ENCODE measurements at regions not wholly inside any gene's neighbourhood (a gene's known extent, or its start where the extent isn't known, plus 50 kb on each side); places are given as distances from the start of the nearest gene placed in this dataset.

- Histone ChIP-seq H3K9me3 (replicated peaks; ENCODE audit: control insufficient read depth, insufficient read depth, low read length) (peaks cover 3% of the 10 kb centered on the region), H2AFZ (ENCODE audit: low read depth, low read length) (no peak overlapping the region), H3K79me2 (ENCODE audit: control insufficient read depth, insufficient read depth, low read length) (no peaks in the 10 kb centered on the region), H3K9me1 (replicated peaks; ENCODE audit: control insufficient read depth, extremely low read depth, insufficient read depth, low read length) (no peaks in the 10 kb centered on the region), H3K4me2 (ENCODE audit: insufficient read depth, low read length) (no peak overlapping the region), H3K4me3 (replicated peaks in 1 of 3; ENCODE audit: insufficient read depth in 1 of 3, low read depth in 1 of 3, low read length in 3 of 3) (no peak overlapping the region), H3K27me3 (ENCODE audit: control insufficient read depth in 2 of 2, insufficient read depth in 2 of 2, low read length in 2 of 2) (no peaks in the 10 kb centered on the region), H3K4me1 (ENCODE audit: control insufficient read depth, extremely low read depth, insufficient read depth, low read length) (no peaks in the 10 kb centered on the region), H3K9ac (replicated peaks; ENCODE audit: extremely low read depth, insufficient read depth, low read length) (no peak overlapping the region), H3K36me3 (ENCODE audit: control insufficient read depth in 2 of 2, extremely low read depth in 1 of 2, insufficient read depth in 2 of 2, low read length in 2 of 2) (no peaks in the 10 kb centered on the region), H3K27ac (ENCODE audit: insufficient read depth, low read depth, low read length) (no peak overlapping the region), H4K20me1 (replicated peaks; ENCODE audit: control insufficient read depth, extremely low read depth, insufficient read depth, low read length) (no peaks in the 10 kb centered on the region)
- TF ChIP-seq JUN (IDR thresholded peaks at IDR 0.05; ENCODE audit: borderline replicate concordance, insufficient read depth, insufficient read length, low read depth) (no peak), MAX (IDR thresholded peaks at IDR 0.05; ENCODE audit: insufficient read depth, insufficient read length) (no peak), FOS (IDR thresholded peaks at IDR 0.05; ENCODE audit: borderline replicate concordance, insufficient read depth, low read length) (no peak), GATA2 (IDR thresholded peaks at IDR 0.05; ENCODE audit: insufficient read depth, insufficient read length, low read depth, low read length) (no peak), POLR2AphosphoS5 (IDR thresholded peaks at IDR 0.05; ENCODE audit: insufficient read depth, low read depth, low read length) (no peak)
- ChIA-PET CTCF (no interaction called here), POLR2A (no interaction called here)
- dilution Hi-C loops (cut with MboI; ENCODE audit: extremely low pct_ligation_motif_present, low sequenced_read_pairs) (no loop called here), intact Hi-C loops (cut with micrococcal nuclease) (no loop called here)
- DNase-seq (ENCODE audit: low read depth, low spot score), result no peak
- BruUV-seq (replicated peaks), result no TSS peak
- no peak for FAIRE-seq
Measured at GRCh38 chr12:127024791-127025190, 1242.2 kb upstream of the TMEM132C start.

DNA sequence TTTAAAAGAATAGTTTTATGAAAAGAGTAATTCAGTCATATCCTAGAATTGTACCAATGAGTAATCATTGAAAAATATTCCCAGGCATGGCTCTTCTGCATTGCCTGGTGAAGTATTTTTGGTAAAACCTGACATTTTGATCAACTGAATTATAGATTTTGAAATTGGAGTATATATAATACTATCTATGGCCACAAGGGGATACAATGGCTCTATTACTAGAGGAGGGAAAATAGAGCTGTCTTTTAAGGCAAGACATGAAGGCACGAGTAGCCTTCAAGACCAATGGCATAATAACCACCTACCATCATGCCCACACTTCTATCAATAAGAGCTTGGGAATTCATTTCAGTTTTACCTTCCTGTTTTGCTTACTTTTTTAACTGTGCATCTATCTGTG, 1241.4 kb upstream of the TMEM132C start:
- intact Hi-C loops (cut with micrococcal nuclease), result no loop called here
- Histone ChIP-seq H4K20me1 (replicated peaks; ENCODE audit: control insufficient read depth, extremely low read depth, insufficient read depth, low read length) (no peaks in the 10 kb centered on the region), H3K4me2 (ENCODE audit: insufficient read depth, low read length) (no peak overlapping the region), H3K9me1 (replicated peaks; ENCODE audit: control insufficient read depth, extremely low read depth, insufficient read depth, low read length) (no peaks in the 10 kb centered on the region), H2AFZ (ENCODE audit: low read depth, low read length) (no peak overlapping the region), H3K36me3 (ENCODE audit: control insufficient read depth in 2 of 2, extremely low read depth in 1 of 2, insufficient read depth in 2 of 2, low read length in 2 of 2) (no peaks in the 10 kb centered on the region), H3K79me2 (ENCODE audit: control insufficient read depth, insufficient read depth, low read length) (no peaks in the 10 kb centered on the region), H3K9me3 (replicated peaks; ENCODE audit: control insufficient read depth, insufficient read depth, low read length) (peaks cover 3% of the 10 kb centered on the region), H3K4me1 (ENCODE audit: control insufficient read depth, extremely low read depth, insufficient read depth, low read length) (no peaks in the 10 kb centered on the region), H3K27me3 (ENCODE audit: control insufficient read depth in 2 of 2, insufficient read depth in 2 of 2, low read length in 2 of 2) (no peaks in the 10 kb centered on the region), H3K9ac (replicated peaks; ENCODE audit: extremely low read depth, insufficient read depth, low read length) (no peak overlapping the region), H3K4me3 (replicated peaks in 1 of 3; ENCODE audit: insufficient read depth in 1 of 3, low read depth in 1 of 3, low read length in 3 of 3) (no peak overlapping the region), H3K27ac (ENCODE audit: insufficient read depth, low read depth, low read length) (no peak overlapping the region)
- FAIRE-seq (no peak), DNase-seq (ENCODE audit: low read depth, low spot score) (no peak)
- dilution Hi-C loops (cut with MboI; ENCODE audit: extremely low pct_ligation_motif_present, low sequenced_read_pairs), result no loop called here
- CTCF ChIA-PET, result no interaction called here
- BruUV-seq (replicated peaks), result no TSS peak
- POLR2A ChIA-PET, result no interaction called here
- no peak for TF ChIP-seq MYC (IDR thresholded peaks at IDR 0.05; ENCODE audit: low read depth, low read length)
- TF ChIP-seq MAX (IDR thresholded peaks at IDR 0.05; ENCODE audit: insufficient read depth, insufficient read length), result no peak
- no peak for TF ChIP-seq POLR2A (IDR thresholded peaks at IDR 0.05; ENCODE audit: low read depth, low read length)
- no peak for TF ChIP-seq GATA2 (IDR thresholded peaks at IDR 0.05; ENCODE audit: insufficient read depth, insufficient read length, low read depth, low read length)
- no peak for TF ChIP-seq FOS (IDR thresholded peaks at IDR 0.05; ENCODE audit: borderline replicate concordance, insufficient read depth, low read length)
- TF ChIP-seq CTCF (IDR thresholded peaks at IDR 0.05; ENCODE audit: extremely low read depth in 1 of 2, insufficient read depth in 1 of 2, low read depth in 1 of 2, low read length in 2 of 2), result no peak
- TF ChIP-seq JUN (IDR thresholded peaks at IDR 0.05; ENCODE audit: borderline replicate concordance, insufficient read depth, insufficient read length, low read depth), result no peak
- no peak for TF ChIP-seq POLR2AphosphoS5 (IDR thresholded peaks at IDR 0.05; ENCODE audit: insufficient read depth, low read depth, low read length)
- no peak for TF ChIP-seq EZH2 (IDR thresholded peaks at IDR 0.05; ENCODE audit: borderline replicate concordance, low read depth, low read length, severe bottlenecking)

All from endothelial cell of umbilical vein (primary cell).